Epithelial cell of esophagus (primary cell): ENCODE measurements at regions not wholly inside any gene's neighbourhood (a gene's known extent, or its start where the extent isn't known, plus 50 kb on each side); places are given as distances from the start of the nearest gene placed in this dataset.

Experiments
- DNase-seq: peaks from one replicate; pipeline ENCODE4 v3.0.0; 2010; ENCODE audit warnings: low read depth
- H3K4me3 ChIP-seq: 2 replicates; pipeline ENCODE4 v1.5.1; 2011; ENCODE audit warnings: mild to moderate bottlenecking, low read length, control low read depth
- TF ChIP-seq, protein P1 (sequence below): IDR thresholded peaks from 2 replicates; pipeline ENCODE4 v1.5.1; 2011; ENCODE audit warnings: low read depth, mild to moderate bottlenecking, low read length, control low read depth, inconsistent platforms; ENCODE audit not compliant: insufficient read depth; ENCODE audit errors: missing control alignments

DNA sequence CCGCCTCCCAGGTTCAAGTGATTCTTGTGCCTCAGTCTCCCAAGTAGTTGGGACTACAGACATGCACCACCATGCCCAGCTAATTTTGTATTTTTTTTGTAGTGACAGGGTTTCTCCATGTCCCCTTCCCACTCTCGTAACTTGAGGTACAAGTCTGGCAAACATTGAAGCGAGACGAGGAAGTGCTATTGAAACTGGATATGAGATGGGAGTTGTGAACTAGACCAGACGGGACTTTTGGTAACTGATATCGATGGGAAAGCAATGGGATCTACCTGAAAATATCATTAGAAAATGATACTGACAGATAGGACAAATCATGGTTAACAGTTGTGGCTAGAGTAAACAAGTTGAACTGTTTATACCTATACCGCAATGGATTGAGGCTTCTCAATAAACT lies 95.2 kb upstream of the TRABD2B start:
- TF ChIP-seq, protein P1, sequence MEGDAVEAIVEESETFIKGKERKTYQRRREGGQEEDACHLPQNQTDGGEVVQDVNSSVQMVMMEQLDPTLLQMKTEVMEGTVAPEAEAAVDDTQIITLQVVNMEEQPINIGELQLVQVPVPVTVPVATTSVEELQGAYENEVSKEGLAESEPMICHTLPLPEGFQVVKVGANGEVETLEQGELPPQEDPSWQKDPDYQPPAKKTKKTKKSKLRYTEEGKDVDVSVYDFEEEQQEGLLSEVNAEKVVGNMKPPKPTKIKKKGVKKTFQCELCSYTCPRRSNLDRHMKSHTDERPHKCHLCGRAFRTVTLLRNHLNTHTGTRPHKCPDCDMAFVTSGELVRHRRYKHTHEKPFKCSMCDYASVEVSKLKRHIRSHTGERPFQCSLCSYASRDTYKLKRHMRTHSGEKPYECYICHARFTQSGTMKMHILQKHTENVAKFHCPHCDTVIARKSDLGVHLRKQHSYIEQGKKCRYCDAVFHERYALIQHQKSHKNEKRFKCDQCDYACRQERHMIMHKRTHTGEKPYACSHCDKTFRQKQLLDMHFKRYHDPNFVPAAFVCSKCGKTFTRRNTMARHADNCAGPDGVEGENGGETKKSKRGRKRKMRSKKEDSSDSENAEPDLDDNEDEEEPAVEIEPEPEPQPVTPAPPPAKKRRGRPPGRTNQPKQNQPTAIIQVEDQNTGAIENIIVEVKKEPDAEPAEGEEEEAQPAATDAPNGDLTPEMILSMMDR = no peak
- DNase-seq = no peak
- no peak overlapping the region for H3K4me3 ChIP-seq

GRCh38 chr1:48089356-48089891 lies 92.2 kb upstream of the TRABD2B start:
- no peak overlapping the region for H3K4me3 ChIP-seq
- TF ChIP-seq, protein P1 = no peak
- DNase-seq = no peak

GRCh38 chr1:48084826-48085225 lies 87.6 kb upstream of the TRABD2B start:
- H3K4me3 ChIP-seq = no peak overlapping the region
- TF ChIP-seq, protein P1 = no peak
- no peak for DNase-seq

DNA sequence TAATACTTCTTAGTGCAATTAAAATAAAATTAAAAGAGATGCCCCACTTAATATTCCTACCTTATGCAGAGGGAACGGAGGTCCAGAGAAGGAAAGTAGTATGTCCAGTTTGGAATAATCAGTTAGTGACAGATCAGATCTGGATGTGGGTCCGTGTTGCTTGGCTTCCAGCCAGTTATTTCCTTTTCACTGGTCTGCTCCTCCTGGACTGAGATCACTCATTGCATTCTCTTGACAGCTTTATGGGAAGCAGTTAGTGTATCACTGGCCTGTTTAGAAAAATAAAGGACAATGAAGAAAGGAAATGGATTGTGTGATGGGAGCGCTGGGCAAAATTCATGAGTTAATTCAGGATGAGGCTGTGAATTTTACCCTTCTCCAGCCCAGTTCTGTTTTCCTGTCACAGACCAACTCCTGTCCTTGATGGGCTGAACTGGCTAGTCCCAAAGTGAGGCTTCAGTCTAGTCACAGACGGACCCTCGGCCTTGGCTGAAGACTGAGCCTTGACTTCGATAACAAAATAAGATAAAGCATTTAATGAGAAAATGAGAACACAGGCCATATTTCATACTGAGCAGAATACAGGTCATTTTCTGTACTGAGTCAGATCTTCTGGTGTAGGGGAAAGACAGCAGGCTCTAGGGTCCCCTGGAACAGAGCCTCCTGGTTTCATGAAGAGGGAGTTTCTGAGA lies 85.2 kb upstream of the TRABD2B start:
- no peak for DNase-seq
- TF ChIP-seq, protein P1 = no peak
- no peak overlapping the region for H3K4me3 ChIP-seq

- TF ChIP-seq, protein P1 = no peak
- H3K4me3 ChIP-seq = no peak overlapping the region
- no peak for DNase-seq
Observed at GRCh38 chr1:48080331-48081255, 83.4 kb upstream of the TRABD2B start.

- TF ChIP-seq, protein P1 = no peak
- DNase-seq = no peak
Observed at GRCh38 chr1:48079096-48079495, 81.9 kb upstream of the TRABD2B start.

More at GRCh38 chr1:48079096-48079495, 81.9 kb upstream of the TRABD2B start:
- H3K4me3 ChIP-seq = no peak overlapping the region
